Tibial artery (tissue), 4 donors: ENCODE measurements at regions not wholly inside any gene's neighbourhood (a gene's known extent, or its start where the extent isn't known, plus 50 kb on each side); places are given as distances from the start of the nearest gene placed in this dataset.
"Not testable (repeated sequence)": the region's sequence is repeated elsewhere in the genome, so short reads cannot be mapped to it uniquely, and the experiment has no call there.

Experiments used
- DNase-seq, 2 donors: peaks; one replicate each; pipeline ENCODE4 v3.0.0-alpha.2; 2019
- H3K27ac ChIP-seq, 2 donors: fragments of 200-600 bp; sonication (generic) in 1 of 2; 1 replicate in 1 of 2; 2 replicates in 1 of 2; pipeline ENCODE4 v1.5.1; 2018 to 2019; ENCODE audit warnings: mild to moderate bottlenecking in 1 of 2
- H3K27me3 ChIP-seq, 2 donors: fragments of 200-600 bp; sonication (generic) in 1 of 2; one replicate each; pipeline versions ENCODE4 v1.5.1 to v1.6.0; 2016 to 2019
- H3K36me3 ChIP-seq, 3 donors: fragments of 200-600 bp; sonication (generic) in 2 of 3; one replicate each; pipeline ENCODE4 v1.5.1; 2016 to 2019; ENCODE audit warnings: mild to moderate bottlenecking in 2 of 3
- H3K4me1 ChIP-seq, 4 donors: fragments of 200-600 bp; sonication (generic) in 2 of 4; 1 replicate in 3 of 4; 2 replicates in 1 of 4; pipeline ENCODE4 v1.5.1; 2016 to 2019
- H3K4me3 ChIP-seq, 2 donors: fragments of 200-600 bp; sonication (generic) in 1 of 2; 1 replicate in 1 of 2; 2 replicates in 1 of 2; pipeline ENCODE4 v1.5.1; 2018 to 2019; ENCODE audit warnings: mild to moderate bottlenecking in 2 of 2
- H3K9me3 ChIP-seq, 3 donors: fragments of 200-600 bp; sonication (generic) in 1 of 3; one replicate each; pipeline ENCODE4 v1.5.1; 2016 to 2019
- intact Hi-C: fragments of 100-400 bp; cut with DNase I; formaldehyde crosslinking; loops from one replicate; pipeline ENCODE4 v1.15.0; 2023; ENCODE audit warnings: low total_unique reads

- DNase-seq: peak in 1 of 2 donors; percentile 33
- intact Hi-C loops, H3K27ac ChIP-seq, H3K27me3 ChIP-seq, H3K4me3 ChIP-seq, H3K4me1 ChIP-seq, H3K9me3 ChIP-seq, H3K36me3 ChIP-seq: not testable (repeated sequence)
Measured at GRCh38 chr9:62452572-62452971, 1262.7 kb downstream of the SPATA31A7 start.

- intact Hi-C loops, H3K27me3 ChIP-seq, H3K4me3 ChIP-seq, DNase-seq, H3K27ac ChIP-seq, H3K9me3 ChIP-seq, H3K4me1 ChIP-seq, H3K36me3 ChIP-seq: not testable (repeated sequence)
Measured at GRCh38 chr9:62464181-62464580, 1274.3 kb downstream of the SPATA31A7 start.

GRCh38 chr9:62464948-62465347 lies 1275.1 kb downstream of the SPATA31A7 start:
- DNase-seq, H3K4me3 ChIP-seq, H3K4me1 ChIP-seq, H3K9me3 ChIP-seq, H3K27ac ChIP-seq, intact Hi-C loops, H3K36me3 ChIP-seq, H3K27me3 ChIP-seq: not testable (repeated sequence)
